ENCODE measurements at regions not wholly inside any gene's neighbourhood (a gene's known extent, or its start where the extent isn't known, plus 50 kb on each side); places are given as distances from the start of the nearest gene placed in this dataset.

DNA sequence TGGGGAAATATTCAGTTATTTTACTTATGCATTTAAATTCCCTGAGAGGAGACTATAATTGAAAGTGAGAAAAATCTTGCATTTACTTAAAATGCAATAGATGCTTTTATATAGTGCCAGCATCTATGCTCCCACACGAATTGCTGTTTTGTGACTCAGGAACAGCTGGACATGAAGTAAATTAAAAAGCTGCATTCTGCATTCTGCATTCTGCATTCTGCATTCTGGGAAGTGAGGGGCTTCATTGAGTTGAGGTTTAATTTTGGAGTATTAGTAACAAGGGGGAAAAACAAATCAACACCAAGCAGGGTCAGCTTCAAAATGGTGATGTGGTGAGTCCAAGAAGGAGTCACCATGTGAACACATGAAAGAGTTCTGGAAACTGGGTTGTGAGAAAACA is 101.2 kb downstream of the C12orf50 start:
- TF ChIP-seq, protein P1, sequence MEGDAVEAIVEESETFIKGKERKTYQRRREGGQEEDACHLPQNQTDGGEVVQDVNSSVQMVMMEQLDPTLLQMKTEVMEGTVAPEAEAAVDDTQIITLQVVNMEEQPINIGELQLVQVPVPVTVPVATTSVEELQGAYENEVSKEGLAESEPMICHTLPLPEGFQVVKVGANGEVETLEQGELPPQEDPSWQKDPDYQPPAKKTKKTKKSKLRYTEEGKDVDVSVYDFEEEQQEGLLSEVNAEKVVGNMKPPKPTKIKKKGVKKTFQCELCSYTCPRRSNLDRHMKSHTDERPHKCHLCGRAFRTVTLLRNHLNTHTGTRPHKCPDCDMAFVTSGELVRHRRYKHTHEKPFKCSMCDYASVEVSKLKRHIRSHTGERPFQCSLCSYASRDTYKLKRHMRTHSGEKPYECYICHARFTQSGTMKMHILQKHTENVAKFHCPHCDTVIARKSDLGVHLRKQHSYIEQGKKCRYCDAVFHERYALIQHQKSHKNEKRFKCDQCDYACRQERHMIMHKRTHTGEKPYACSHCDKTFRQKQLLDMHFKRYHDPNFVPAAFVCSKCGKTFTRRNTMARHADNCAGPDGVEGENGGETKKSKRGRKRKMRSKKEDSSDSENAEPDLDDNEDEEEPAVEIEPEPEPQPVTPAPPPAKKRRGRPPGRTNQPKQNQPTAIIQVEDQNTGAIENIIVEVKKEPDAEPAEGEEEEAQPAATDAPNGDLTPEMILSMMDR (IDR thresholded peaks at IDR 0.05; ENCODE audit: poor library complexity, severe bottlenecking): no peak
- TF ChIP-seq EP300 (conservative IDR thresholded peaks at IDR 0.05; ENCODE audit: poor library complexity, severe bottlenecking) (no peak), TAF1 (IDR thresholded peaks at IDR 0.05; ENCODE audit: low read depth) (no peak), EZH2 (IDR thresholded peaks at IDR 0.05; ENCODE audit: borderline replicate concordance, insufficient read depth, low read length, poor library complexity, severe bottlenecking) (no peak), POLR2AphosphoS5 (IDR thresholded peaks at IDR 0.05) (no peak), MXI1 (conservative IDR thresholded peaks at IDR 0.05; ENCODE audit: poor library complexity, severe bottlenecking) (no peak), RAD21 (conservative IDR thresholded peaks at IDR 0.05) (no peak)
- TF ChIP-seq, protein P2, sequence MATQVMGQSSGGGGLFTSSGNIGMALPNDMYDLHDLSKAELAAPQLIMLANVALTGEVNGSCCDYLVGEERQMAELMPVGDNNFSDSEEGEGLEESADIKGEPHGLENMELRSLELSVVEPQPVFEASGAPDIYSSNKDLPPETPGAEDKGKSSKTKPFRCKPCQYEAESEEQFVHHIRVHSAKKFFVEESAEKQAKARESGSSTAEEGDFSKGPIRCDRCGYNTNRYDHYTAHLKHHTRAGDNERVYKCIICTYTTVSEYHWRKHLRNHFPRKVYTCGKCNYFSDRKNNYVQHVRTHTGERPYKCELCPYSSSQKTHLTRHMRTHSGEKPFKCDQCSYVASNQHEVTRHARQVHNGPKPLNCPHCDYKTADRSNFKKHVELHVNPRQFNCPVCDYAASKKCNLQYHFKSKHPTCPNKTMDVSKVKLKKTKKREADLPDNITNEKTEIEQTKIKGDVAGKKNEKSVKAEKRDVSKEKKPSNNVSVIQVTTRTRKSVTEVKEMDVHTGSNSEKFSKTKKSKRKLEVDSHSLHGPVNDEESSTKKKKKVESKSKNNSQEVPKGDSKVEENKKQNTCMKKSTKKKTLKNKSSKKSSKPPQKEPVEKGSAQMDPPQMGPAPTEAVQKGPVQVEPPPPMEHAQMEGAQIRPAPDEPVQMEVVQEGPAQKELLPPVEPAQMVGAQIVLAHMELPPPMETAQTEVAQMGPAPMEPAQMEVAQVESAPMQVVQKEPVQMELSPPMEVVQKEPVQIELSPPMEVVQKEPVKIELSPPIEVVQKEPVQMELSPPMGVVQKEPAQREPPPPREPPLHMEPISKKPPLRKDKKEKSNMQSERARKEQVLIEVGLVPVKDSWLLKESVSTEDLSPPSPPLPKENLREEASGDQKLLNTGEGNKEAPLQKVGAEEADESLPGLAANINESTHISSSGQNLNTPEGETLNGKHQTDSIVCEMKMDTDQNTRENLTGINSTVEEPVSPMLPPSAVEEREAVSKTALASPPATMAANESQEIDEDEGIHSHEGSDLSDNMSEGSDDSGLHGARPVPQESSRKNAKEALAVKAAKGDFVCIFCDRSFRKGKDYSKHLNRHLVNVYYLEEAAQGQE (IDR thresholded peaks at IDR 0.05; ENCODE audit: borderline replicate concordance): no peak

All from neural cell (in vitro differentiated cells).